HCT116 (cell line): ENCODE measurements at regions not wholly inside any gene's neighbourhood (a gene's known extent, or its start where the extent isn't known, plus 50 kb on each side); places are given as distances from the start of the nearest gene placed in this dataset.

Source experiments
- ATAC-seq: fragments of 200-7000 bp; cut with Tn5 transposase; 2 replicates; pipeline ENCODE4 v1.9.1; 2020; ENCODE audit warnings: mild to moderate bottlenecking, moderate library complexity
- BruUV-seq: library from RNA; stranded (reverse); fragments of 400-500 nt; replicated peaks from 2 replicates; lab custom pipeline; 2021; lab: Mats Ljungman, UMichigan
- CTCF ChIA-PET: fragments of 300-600 bp; sonication (Branson Sonifier 250); formaldehyde crosslinking; loops from one replicate; lab custom pipeline; 2021; ENCODE audit warnings: antibody characterized with exemption; lab: Charles Lee
- POLR2A ChIA-PET: fragments of 300-600, 350-600 bp; sonication (Branson Sonifier 250); formaldehyde crosslinking; loops from one replicate; lab custom pipeline; 2021; ENCODE audit warnings: antibody characterized with exemption; lab: Charles Lee
- RAD21 ChIA-PET, 2 experiments: fragments of 300-600 bp; sonication (Branson Sonifier 250); formaldehyde crosslinking; loops; one replicate each; lab custom pipeline; 2023; ENCODE audit warnings: low total read pairs in 2 of 2; ENCODE audit not compliant: uncharacterized antibody in 2 of 2, unreplicated experiment in 2 of 2, low non-redundant PET in 1 of 2; lab: Charles Lee
- DNase-seq: peaks from one replicate; pipeline ENCODE4 v3.0.0-alpha.2; 2010; ENCODE audit warnings: low read depth, low spot score
- H2AFZ ChIP-seq: fragments of 200-600 bp; shearing (Covaris generic), sonication (generic); 2 replicates; pipeline ENCODE4 v1.6.1; 2017; ENCODE audit warnings: low read depth, mixed run types, mixed read lengths, antibody characterized with exemption, low read length; ENCODE audit not compliant: poor library complexity, severe bottlenecking
- H3K27ac ChIP-seq: 2 replicates; pipeline ENCODE4 v1.5.1; 2012; ENCODE audit warnings: low read depth, low read length
- H3K27me3 ChIP-seq: fragments of 200-600 bp; sonication (generic); 2 replicates; pipeline ENCODE4 v1.6.1; 2016; ENCODE audit warnings: mixed run types, low read length, mixed read lengths; ENCODE audit not compliant: insufficient read depth
- H3K36me3 ChIP-seq, 2 experiments: fragments of 200-500 bp in 1 of 2; fragments of 200-600 bp in 1 of 2; sonication (Bioruptor generic) in 1 of 2; sonication (generic) in 1 of 2; 2 replicates each; pipeline versions ENCODE4 v1.5.1 to v1.6.1; 2014 to 2016; ENCODE audit warnings: low read length in 2 of 2, inconsistent platforms in 1 of 2, mixed read lengths in 1 of 2, mixed run types in 1 of 2; ENCODE audit not compliant: insufficient read depth in 2 of 2, control insufficient read depth in 1 of 2
- H3K4me1 ChIP-seq, 2 experiments: fragments of 200-600 bp in 1 of 2; sonication (generic) in 1 of 2; 2 replicates each; pipeline versions ENCODE4 v1.5.1 to v1.6.1; 2012 to 2017; ENCODE audit warnings: low read length in 2 of 2, inconsistent platforms in 1 of 2, mild to moderate bottlenecking in 1 of 2, mixed read lengths in 1 of 2, mixed run types in 1 of 2, moderate library complexity in 1 of 2; ENCODE audit not compliant: insufficient read depth in 2 of 2, control insufficient read depth in 1 of 2
- H3K4me2 ChIP-seq: fragments of 200-600 bp; sonication (generic); 2 replicates; pipeline ENCODE4 v1.6.1; 2017; ENCODE audit warnings: mixed run types, low read length, mixed read lengths
- H3K4me3 ChIP-seq, 2 experiments: fragments of 200-600 bp in 1 of 2; sonication (generic) in 1 of 2; replicated peaks in 1 of 2; 2 replicates each; pipeline ENCODE4 v1.5.1; 2011 to 2016; ENCODE audit warnings: low read length in 2 of 2, control low read depth in 1 of 2, low read depth in 1 of 2, mild to moderate bottlenecking in 1 of 2, mixed read lengths in 1 of 2, mixed run types in 1 of 2
- H3K79me2 ChIP-seq: fragments of 200-600 bp; sonication (generic); 2 replicates; pipeline ENCODE4 v1.6.1; 2017; ENCODE audit warnings: mild to moderate bottlenecking, mixed run types, low read length, moderate library complexity, mixed read lengths; ENCODE audit not compliant: insufficient read depth
- H3K9ac ChIP-seq: fragments of 200-600 bp; sonication (generic); 2 replicates; pipeline ENCODE4 v1.6.1; 2016; ENCODE audit warnings: low read length, mixed read lengths
- H3K9me2 ChIP-seq: fragments of 200-600 bp; sonication (generic), shearing (Covaris generic); 2 replicates; pipeline ENCODE4 v1.6.1; 2017; ENCODE audit warnings: mixed run types, mild to moderate bottlenecking, moderate library complexity; ENCODE audit not compliant: insufficient read depth
- H3K9me3 ChIP-seq, 2 experiments: fragments of 200-500 bp in 1 of 2; fragments of 200-600 bp in 1 of 2; sonication (Bioruptor generic) in 1 of 2; sonication (generic) in 1 of 2; 2 replicates each; pipeline ENCODE4 v1.6.1; 2014 to 2017; ENCODE audit warnings: low read length in 2 of 2, mixed read lengths in 2 of 2, inconsistent platforms in 1 of 2, low read depth in 1 of 2, mild to moderate bottlenecking in 1 of 2, mixed run types in 1 of 2, moderate library complexity in 1 of 2; ENCODE audit not compliant: control insufficient read depth in 1 of 2, insufficient read depth in 1 of 2
- H4K20me1 ChIP-seq: fragments of 200-600 bp; sonication (generic), shearing (Covaris generic); 2 replicates; pipeline ENCODE4 v1.6.1; 2017; ENCODE audit warnings: mixed run types, mild to moderate bottlenecking, moderate library complexity; ENCODE audit not compliant: insufficient read depth
- EZH2phosphoT487 ChIP-seq: fragments of 200-600 bp; IDR thresholded peaks from 2 replicates; pipeline ENCODE4 v1.6.1; 2018; ENCODE audit warnings: antibody characterized with exemption, borderline replicate concordance
- JUND ChIP-seq: IDR thresholded peaks from 2 replicates; pipeline ENCODE4 v1.6.1; 2012
- POLR2A ChIP-seq: IDR thresholded peaks from 2 replicates; pipeline ENCODE4 v1.7.0; 2011; ENCODE audit warnings: borderline replicate concordance; ENCODE audit not compliant: insufficient read depth, insufficient read length; ENCODE audit errors: extremely low read depth
- POLR2AphosphoS5 ChIP-seq: IDR thresholded peaks from 2 replicates; pipeline ENCODE4 v1.6.1; 2011; ENCODE audit warnings: mild to moderate bottlenecking, low read depth, low read length, moderate library complexity
- RAD21 ChIP-seq: IDR thresholded peaks from 2 replicates; pipeline ENCODE4 v1.6.1; 2012; ENCODE audit warnings: low read depth, mild to moderate bottlenecking
- SRF ChIP-seq: IDR thresholded peaks from 2 replicates; pipeline ENCODE4 v1.6.1; 2012; ENCODE audit warnings: low read depth
- TCF7L2 ChIP-seq: IDR thresholded peaks from 2 replicates; pipeline ENCODE4 v1.7.0; 2011; ENCODE audit warnings: borderline replicate concordance, inconsistent platforms; ENCODE audit not compliant: insufficient read depth, insufficient read length; ENCODE audit errors: extremely low read depth
- YY1 ChIP-seq: IDR thresholded peaks from 2 replicates; pipeline ENCODE4 v1.6.1; 2011; ENCODE audit warnings: low read length, low read depth, moderate library complexity, mild to moderate bottlenecking; ENCODE audit not compliant: insufficient replicate concordance; ENCODE audit errors: extremely low read depth
- ZFX ChIP-seq: fragments of 450-650 bp; IDR thresholded peaks from 2 replicates; pipeline ENCODE4 v1.6.1; 2017
- intact Hi-C: fragments of 100-400 bp; cut with micrococcal nuclease; formaldehyde crosslinking; loops from 2 replicates; pipeline ENCODE4 v1.10.0; 2022
- TF ChIP-seq, protein P1 (sequence below): IDR thresholded peaks from 2 replicates; pipeline ENCODE4 v1.6.1; 2012
- TF ChIP-seq, protein P2 (sequence below): IDR thresholded peaks from 2 replicates; pipeline ENCODE4 v1.6.1; 2011; ENCODE audit warnings: mild to moderate bottlenecking, low read length, moderate library complexity; ENCODE audit not compliant: insufficient replicate concordance; ENCODE audit errors: extremely low read depth
- TF ChIP-seq, protein P3 (sequence below): IDR thresholded peaks from 2 replicates; pipeline ENCODE4 v1.6.1; 2012

DNA sequence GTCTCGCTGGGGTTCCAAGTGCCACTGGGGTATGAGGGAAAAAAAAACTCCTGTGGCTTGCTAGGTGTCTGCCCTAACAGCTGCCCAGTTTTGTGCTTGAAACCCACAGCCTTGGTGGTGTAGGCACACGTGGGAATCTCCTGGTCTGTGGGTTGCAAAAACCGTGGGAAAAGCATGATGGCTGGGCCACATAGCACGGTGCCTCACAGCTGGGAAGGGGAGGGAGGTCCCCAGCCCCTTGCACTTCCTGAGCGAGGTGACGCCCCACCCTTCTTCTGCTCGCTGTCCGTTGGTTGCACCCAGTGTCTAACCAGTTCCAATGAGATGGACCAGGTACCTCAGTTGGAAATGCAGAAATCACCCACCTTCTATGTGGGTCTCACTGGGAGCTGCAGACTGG, 144.3 kb downstream of the KBTBD8 start:
- intact Hi-C loops: no loop called here
- Histone ChIP-seq H3K27ac (no peak overlapping the region), H3K9me3 (no peaks in the 10 kb centered on the region), H3K79me2 (no peaks in the 10 kb centered on the region), H2AFZ (no peak overlapping the region), H3K27me3 (peaks cover 6% of the 10 kb centered on the region; the same call in 1 of the 2 replicates), H3K36me3 (no peaks in the 10 kb centered on the region), H3K4me3 (no peak overlapping the region), H3K4me2 (no peak overlapping the region), H3K9me2 (no peaks in the 10 kb centered on the region), H4K20me1 (no peaks in the 10 kb centered on the region), H3K9ac (no peak overlapping the region), H3K4me1 (no peaks in the 10 kb centered on the region)
- ChIA-PET RAD21 (no interaction called here), POLR2A (no interaction called here), CTCF (no interaction called here)
- DNase-seq (no peak), ATAC-seq (no peak)
- TF ChIP-seq, protein P1, sequence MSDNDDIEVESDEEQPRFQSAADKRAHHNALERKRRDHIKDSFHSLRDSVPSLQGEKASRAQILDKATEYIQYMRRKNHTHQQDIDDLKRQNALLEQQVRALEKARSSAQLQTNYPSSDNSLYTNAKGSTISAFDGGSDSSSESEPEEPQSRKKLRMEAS: no peak
- no peak for TF ChIP-seq POLR2A
- TF ChIP-seq, protein P2, sequence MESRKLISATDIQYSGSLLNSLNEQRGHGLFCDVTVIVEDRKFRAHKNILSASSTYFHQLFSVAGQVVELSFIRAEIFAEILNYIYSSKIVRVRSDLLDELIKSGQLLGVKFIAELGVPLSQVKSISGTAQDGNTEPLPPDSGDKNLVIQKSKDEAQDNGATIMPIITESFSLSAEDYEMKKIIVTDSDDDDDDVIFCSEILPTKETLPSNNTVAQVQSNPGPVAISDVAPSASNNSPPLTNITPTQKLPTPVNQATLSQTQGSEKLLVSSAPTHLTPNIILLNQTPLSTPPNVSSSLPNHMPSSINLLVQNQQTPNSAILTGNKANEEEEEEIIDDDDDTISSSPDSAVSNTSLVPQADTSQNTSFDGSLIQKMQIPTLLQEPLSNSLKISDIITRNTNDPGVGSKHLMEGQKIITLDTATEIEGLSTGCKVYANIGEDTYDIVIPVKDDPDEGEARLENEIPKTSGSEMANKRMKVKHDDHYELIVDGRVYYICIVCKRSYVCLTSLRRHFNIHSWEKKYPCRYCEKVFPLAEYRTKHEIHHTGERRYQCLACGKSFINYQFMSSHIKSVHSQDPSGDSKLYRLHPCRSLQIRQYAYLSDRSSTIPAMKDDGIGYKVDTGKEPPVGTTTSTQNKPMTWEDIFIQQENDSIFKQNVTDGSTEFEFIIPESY: no peak
- TF ChIP-seq, protein P3, sequence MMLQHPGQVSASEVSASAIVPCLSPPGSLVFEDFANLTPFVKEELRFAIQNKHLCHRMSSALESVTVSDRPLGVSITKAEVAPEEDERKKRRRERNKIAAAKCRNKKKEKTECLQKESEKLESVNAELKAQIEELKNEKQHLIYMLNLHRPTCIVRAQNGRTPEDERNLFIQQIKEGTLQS: no peak
- no peak for TF ChIP-seq SRF
- TF ChIP-seq JUND: no peak
- TF ChIP-seq RAD21: no peak
- no peak for TF ChIP-seq YY1
- TF ChIP-seq TCF7L2: no peak
- TF ChIP-seq POLR2AphosphoS5: no peak
- no peak for TF ChIP-seq EZH2phosphoT487
- TF ChIP-seq ZFX: no peak
- BruUV-seq: no TSS peak
